GM21390 (cell line): ENCODE measurements at regions not wholly inside any gene's neighbourhood (a gene's known extent, or its start where the extent isn't known, plus 50 kb on each side); places are given as distances from the start of the nearest gene placed in this dataset.
"Not testable (repeated sequence)": the region's sequence is repeated elsewhere in the genome, so short reads cannot be mapped to it uniquely, and the experiment has no call there.

ENCODE experiments used
- ATAC-seq: cut with Tn5 transposase; IDR thresholded peaks from one replicate; pipeline ENCODE4 v1.9.1; 2021; ENCODE audit not compliant: unreplicated experiment

- ATAC-seq = no peak
These were observed 314.9 kb upstream of the AUTS2 start for GRCh38 chr7:69283421-69283820.

- no peak for ATAC-seq
These were observed 312.4 kb upstream of the AUTS2 start for GRCh38 chr7:69285854-69286253.

- ATAC-seq = no peak
These were observed 302.3 kb upstream of the AUTS2 start for GRCh38 chr7:69295977-69296376.

- ATAC-seq = no peak
These were observed 297.0 kb upstream of the AUTS2 start for GRCh38 chr7:69301253-69301652.

GRCh38 chr7:69309601-69310000, 288.7 kb upstream of the AUTS2 start:
- ATAC-seq = no peak

GRCh38 chr7:69311489-69311888, 286.8 kb upstream of the AUTS2 start:
- ATAC-seq = no peak

- not testable (repeated sequence) for ATAC-seq
These were observed 284.4 kb upstream of the AUTS2 start for GRCh38 chr7:69313852-69314251.

GRCh38 chr7:69318794-69319193, 279.5 kb upstream of the AUTS2 start:
- no peak for ATAC-seq

- no peak for ATAC-seq
These were observed 269.8 kb upstream of the AUTS2 start for GRCh38 chr7:69328516-69328915.

- ATAC-seq = no peak
These were observed 263.6 kb upstream of the AUTS2 start for GRCh38 chr7:69334701-69335100.

GRCh38 chr7:69335331-69335730, 262.9 kb upstream of the AUTS2 start:
- no peak for ATAC-seq

GRCh38 chr7:69336976-69337375, 261.3 kb upstream of the AUTS2 start:
- no peak for ATAC-seq

- no peak for ATAC-seq
These were observed 260.1 kb upstream of the AUTS2 start for GRCh38 chr7:69338144-69338543.

- ATAC-seq = no peak
These were observed 257.0 kb upstream of the AUTS2 start for GRCh38 chr7:69341288-69341687.

- no peak for ATAC-seq
These were observed 256.0 kb upstream of the AUTS2 start for GRCh38 chr7:69342154-69342884.

GRCh38 chr7:69349291-69349690, 249.0 kb upstream of the AUTS2 start:
- no peak for ATAC-seq

- no peak for ATAC-seq
These were observed 240.0 kb upstream of the AUTS2 start for GRCh38 chr7:69358163-69358821.

- ATAC-seq = no peak
These were observed 239.1 kb upstream of the AUTS2 start for GRCh38 chr7:69359003-69359700.

- ATAC-seq = no peak
These were observed 237.4 kb upstream of the AUTS2 start for GRCh38 chr7:69360913-69361312.

GRCh38 chr7:69363136-69363535, 235.1 kb upstream of the AUTS2 start:
- no peak for ATAC-seq

- no peak for ATAC-seq
These were observed 233.2 kb upstream of the AUTS2 start for GRCh38 chr7:69364813-69365643.
